ENCODE measurements at regions not wholly inside any gene's neighbourhood (a gene's known extent, or its start where the extent isn't known, plus 50 kb on each side); places are given as distances from the start of the nearest gene placed in this dataset.

GRCh38 chr11:111169367-111169766 is 76.2 kb upstream of the POU2AF2 start:
- CTCF ChIA-PET, result no interaction called here
- Mint-ChIP-seq H3K4me1 (no peaks in the 10 kb centered on the region), H3K9me3 (no peaks in the 10 kb centered on the region)

GRCh38 chr11:111168871-111169270 is 76.7 kb upstream of the POU2AF2 start:
- no peaks in the 10 kb centered on the region for H3K4me1 Mint-ChIP-seq
- H3K36me3 Mint-ChIP-seq (ENCODE audit: low read depth), result no peaks in the 10 kb centered on the region
- no peaks in the 10 kb centered on the region for H3K9me3 Mint-ChIP-seq
- no peak overlapping the region for H3K27ac Mint-ChIP-seq
- POLR2A ChIA-PET, result no interaction called here
- no peak overlapping the region for H3K4me3 Mint-ChIP-seq
- H3K27me3 Mint-ChIP-seq, result peaks cover 16% of the 10 kb centered on the region
- CTCF ChIA-PET, result no interaction called here
- no peak for DNase-seq

More at GRCh38 chr11:111169367-111169766, 76.2 kb upstream of the POU2AF2 start:
- Mint-ChIP-seq H3K27ac (no peak overlapping the region), H3K36me3 (ENCODE audit: low read depth) (no peaks in the 10 kb centered on the region), H3K27me3 (peaks cover 15% of the 10 kb centered on the region), H3K4me3 (no peak overlapping the region)
- no peak for DNase-seq
- POLR2A ChIA-PET, result no interaction called here

- H3K4me1 Mint-ChIP-seq, result no peaks in the 10 kb centered on the region
- no peaks in the 10 kb centered on the region for H3K36me3 Mint-ChIP-seq (ENCODE audit: low read depth)
- H3K9me3 Mint-ChIP-seq, result no peaks in the 10 kb centered on the region
- no peak for DNase-seq
- no peak overlapping the region for H3K4me3 Mint-ChIP-seq
- POLR2A ChIA-PET, result no interaction called here
- H3K27ac Mint-ChIP-seq, result no peak overlapping the region
- CTCF ChIA-PET, result no interaction called here
- H3K27me3 Mint-ChIP-seq, result peaks cover 18% of the 10 kb centered on the region
These were observed 77.9 kb upstream of the POU2AF2 start for GRCh38 chr11:111167666-111168065.

GRCh38 chr11:111166598-111166997 is 78.9 kb upstream of the POU2AF2 start:
- CTCF ChIA-PET, result no interaction called here
- no peak overlapping the region for H3K27ac Mint-ChIP-seq
- no peaks in the 10 kb centered on the region for H3K4me1 Mint-ChIP-seq
- H3K9me3 Mint-ChIP-seq, result no peaks in the 10 kb centered on the region
- DNase-seq, result no peak
- H3K36me3 Mint-ChIP-seq (ENCODE audit: low read depth), result no peaks in the 10 kb centered on the region
- H3K27me3 Mint-ChIP-seq, result peaks cover 13% of the 10 kb centered on the region
- POLR2A ChIA-PET, result no interaction called here
- H3K4me3 Mint-ChIP-seq, result no peak overlapping the region

GRCh38 chr11:111162305-111162704 is 83.2 kb upstream of the POU2AF2 start:
- ChIA-PET POLR2A (no interaction called here), CTCF (no interaction called here)
- no peak for DNase-seq
- Mint-ChIP-seq H3K36me3 (ENCODE audit: low read depth) (no peaks in the 10 kb centered on the region), H3K4me1 (no peaks in the 10 kb centered on the region), H3K27ac (no peak overlapping the region), H3K4me3 (no peak overlapping the region), H3K9me3 (no peaks in the 10 kb centered on the region), H3K27me3 (peaks cover 10% of the 10 kb centered on the region)

- no peak for DNase-seq
- CTCF ChIA-PET, result interaction anchor here (0.6 kb wide), 1 partner anchor 856 kb away, joined by 4 read pairs; no protein-coding TSS in a partner anchor
- H3K4me1 Mint-ChIP-seq, result no peaks in the 10 kb centered on the region
These were observed 88.0 kb upstream of the POU2AF2 start for GRCh38 chr11:111157571-111157970.

GRCh38 chr11:111155021-111155420 is 90.5 kb upstream of the POU2AF2 start:
- DNase-seq, result no peak
- no peak overlapping the region for H3K27ac Mint-ChIP-seq
- CTCF ChIA-PET, result no interaction called here
- H3K27me3 Mint-ChIP-seq, result peaks cover 16% of the 10 kb centered on the region
- H3K4me1 Mint-ChIP-seq, result no peaks in the 10 kb centered on the region
- no peak overlapping the region for H3K4me3 Mint-ChIP-seq
- POLR2A ChIA-PET, result no interaction called here
- no peaks in the 10 kb centered on the region for H3K36me3 Mint-ChIP-seq (ENCODE audit: low read depth)
- H3K9me3 Mint-ChIP-seq, result no peaks in the 10 kb centered on the region

More at GRCh38 chr11:111157571-111157970, 88.0 kb upstream of the POU2AF2 start:
- Mint-ChIP-seq H3K36me3 (ENCODE audit: low read depth) (no peaks in the 10 kb centered on the region), H3K27me3 (peaks cover 11% of the 10 kb centered on the region), H3K27ac (no peak overlapping the region), H3K9me3 (no peaks in the 10 kb centered on the region), H3K4me3 (no peak overlapping the region)
- POLR2A ChIA-PET, result no interaction called here

- no peak overlapping the region for H3K4me3 Mint-ChIP-seq
- no peaks in the 10 kb centered on the region for H3K36me3 Mint-ChIP-seq (ENCODE audit: low read depth)
- H3K9me3 Mint-ChIP-seq, result no peaks in the 10 kb centered on the region
- no peak for DNase-seq
- H3K4me1 Mint-ChIP-seq, result peaks cover 2% of the 10 kb centered on the region
- ChIA-PET POLR2A (no interaction called here), CTCF (no interaction called here)
- H3K27me3 Mint-ChIP-seq, result peaks cover 17% of the 10 kb centered on the region
- H3K27ac Mint-ChIP-seq, result no peak overlapping the region
These were observed 92.3 kb upstream of the POU2AF2 start for GRCh38 chr11:111153194-111153593.

GRCh38 chr11:111148953-111149352 is 96.6 kb upstream of the POU2AF2 start:
- H3K27me3 Mint-ChIP-seq, result peaks cover 14% of the 10 kb centered on the region
- CTCF ChIA-PET, result no interaction called here

GRCh38 chr11:111148121-111148520 is 97.4 kb upstream of the POU2AF2 start:
- H3K4me3 Mint-ChIP-seq, result no peak overlapping the region
- POLR2A ChIA-PET, result no interaction called here
- H3K4me1 Mint-ChIP-seq, result peaks cover 2% of the 10 kb centered on the region
- peaks cover 13% of the 10 kb centered on the region for H3K27me3 Mint-ChIP-seq
- no peak for DNase-seq
- H3K27ac Mint-ChIP-seq, result no peak overlapping the region
- H3K9me3 Mint-ChIP-seq, result no peaks in the 10 kb centered on the region
- H3K36me3 Mint-ChIP-seq (ENCODE audit: low read depth), result no peaks in the 10 kb centered on the region
- CTCF ChIA-PET, result no interaction called here

More at GRCh38 chr11:111148953-111149352, 96.6 kb upstream of the POU2AF2 start:
- Mint-ChIP-seq H3K4me1 (peaks cover 2% of the 10 kb centered on the region), H3K36me3 (ENCODE audit: low read depth) (no peaks in the 10 kb centered on the region), H3K4me3 (no peak overlapping the region), H3K9me3 (no peaks in the 10 kb centered on the region), H3K27ac (no peak overlapping the region)
- POLR2A ChIA-PET, result no interaction called here
- DNase-seq, result no peak

GRCh38 chr11:111137846-111138245 is 107.7 kb upstream of the POU2AF2 start:
- ChIA-PET POLR2A (no interaction called here), CTCF (no interaction called here)
- Mint-ChIP-seq H3K36me3 (ENCODE audit: low read depth) (no peaks in the 10 kb centered on the region), H3K9me3 (no peaks in the 10 kb centered on the region), H3K27me3 (peaks cover 3% of the 10 kb centered on the region), H3K4me1 (no peaks in the 10 kb centered on the region), H3K27ac (no peak overlapping the region), H3K4me3 (no peak overlapping the region)
- DNase-seq, result no peak

GRCh38 chr11:111135778-111136570 is 109.6 kb upstream of the POU2AF2 start:
- Mint-ChIP-seq H3K4me3 (no peak overlapping the region), H3K9me3 (no peaks in the 10 kb centered on the region), H3K27ac (no peak overlapping the region), H3K4me1 (no peaks in the 10 kb centered on the region), H3K36me3 (ENCODE audit: low read depth) (no peaks in the 10 kb centered on the region), H3K27me3 (peaks cover 3% of the 10 kb centered on the region)
- ChIA-PET POLR2A (no interaction called here), CTCF (no interaction called here)
- no peak for DNase-seq

- no peak overlapping the region for H3K4me3 Mint-ChIP-seq
- H3K27ac Mint-ChIP-seq, result no peak overlapping the region
- H3K36me3 Mint-ChIP-seq (ENCODE audit: low read depth), result no peaks in the 10 kb centered on the region
- peaks cover 2% of the 10 kb centered on the region for H3K27me3 Mint-ChIP-seq
- POLR2A ChIA-PET, result no interaction called here
- CTCF ChIA-PET, result no interaction called here
- no peak for DNase-seq
- no peaks in the 10 kb centered on the region for H3K9me3 Mint-ChIP-seq
- H3K4me1 Mint-ChIP-seq, result no peaks in the 10 kb centered on the region
These were observed 110.4 kb upstream of the POU2AF2 start for GRCh38 chr11:111135101-111135500.

- Mint-ChIP-seq H3K4me3 (no peak overlapping the region), H3K4me1 (no peaks in the 10 kb centered on the region), H3K27ac (no peak overlapping the region), H3K27me3 (peaks cover 6% of the 10 kb centered on the region), H3K36me3 (ENCODE audit: low read depth) (no peaks in the 10 kb centered on the region), H3K9me3 (no peaks in the 10 kb centered on the region)
- POLR2A ChIA-PET, result no interaction called here
- no peak for DNase-seq
- CTCF ChIA-PET, result no interaction called here
These were observed 117.3 kb upstream of the POU2AF2 start for GRCh38 chr11:111128076-111128870.

All from activated CD4-positive, alpha-beta memory T cell treated with anti-CD3 and anti-CD28 coated beads, Interleukin-2, amount 10 ng/mL, durations not matched to agents 7 days and 5 days (primary cell).